GDM1 (cell line): ENCODE measurements at regions not wholly inside any gene's neighbourhood (a gene's known extent, or its start where the extent isn't known, plus 50 kb on each side); places are given as distances from the start of the nearest gene placed in this dataset.

Experiments
- DNase-seq: peaks from one replicate; lab custom pipeline; 2025; lab: John Stamatoyannopoulos, UW

- no peak for DNase-seq
These were observed 191.5 kb downstream of the ZBBX start for GRCh38 chr3:167188592-167188991.

- no peak for DNase-seq
These were observed 192.9 kb downstream of the ZBBX start for GRCh38 chr3:167187221-167187620.

- DNase-seq = no peak
These were observed 195.6 kb downstream of the ZBBX start for GRCh38 chr3:167184511-167184910.

GRCh38 chr3:167172377-167172776 is 207.7 kb downstream of the ZBBX start:
- DNase-seq = no peak

GRCh38 chr3:167167491-167167890 is 212.6 kb downstream of the ZBBX start:
- DNase-seq = no peak

- no peak for DNase-seq
These were observed 213.4 kb downstream of the ZBBX start for GRCh38 chr3:167166594-167167253.

GRCh38 chr3:167166012-167166411 is 214.1 kb downstream of the ZBBX start:
- no peak for DNase-seq

GRCh38 chr3:167163580-167163979 is 216.5 kb downstream of the ZBBX start:
- DNase-seq = no peak

GRCh38 chr3:167162083-167162482 is 218.0 kb downstream of the ZBBX start:
- no peak for DNase-seq

- no peak for DNase-seq
These were observed 219.3 kb downstream of the ZBBX start for GRCh38 chr3:167160781-167161180.

GRCh38 chr3:167151636-167152035 is 228.5 kb downstream of the ZBBX start:
- no peak for DNase-seq

GRCh38 chr3:167148136-167148535 is 232.0 kb downstream of the ZBBX start:
- no peak for DNase-seq

- DNase-seq = no peak
These were observed 233.2 kb downstream of the ZBBX start for GRCh38 chr3:167146911-167147310.

GRCh38 chr3:167125612-167126407 is 254.3 kb downstream of the ZBBX start:
- DNase-seq = no peak

GRCh38 chr3:167120828-167121227 is 259.3 kb downstream of the ZBBX start:
- no peak for DNase-seq

- no peak for DNase-seq
These were observed 263.8 kb downstream of the ZBBX start for GRCh38 chr3:167116120-167116922.

- DNase-seq = no peak
These were observed 264.7 kb downstream of the ZBBX start for GRCh38 chr3:167115331-167115934.

- DNase-seq = no peak
These were observed 265.5 kb downstream of the ZBBX start for GRCh38 chr3:167114619-167115018.

- DNase-seq = no peak
These were observed 266.9 kb downstream of the ZBBX start for GRCh38 chr3:167113035-167113830.

- DNase-seq = no peak
These were observed 269.2 kb downstream of the ZBBX start for GRCh38 chr3:167110901-167111300.

GRCh38 chr3:167109746-167110145 is 270.4 kb downstream of the ZBBX start:
- DNase-seq = no peak

GRCh38 chr3:167106456-167106855 is 273.6 kb downstream of the ZBBX start:
- DNase-seq = no peak
